Keratinocyte (primary cell): ENCODE measurements at regions not wholly inside any gene's neighbourhood (a gene's known extent, or its start where the extent isn't known, plus 50 kb on each side); places are given as distances from the start of the nearest gene placed in this dataset.

Source experiments
- DNase-seq: peaks from one replicate; pipeline ENCODE4 v3.0.0-alpha.2; 2011; ENCODE audit warnings: low read depth, missing footprints, low spot score
- FAIRE-seq: peaks from 2 replicates; lab custom pipeline; 2011; peaks lifted over from hg19 to GRCh38; lab: Jason Lieb, UNC
- H2AFZ ChIP-seq: 2 replicates; pipeline ENCODE4 v1.6.0; 2012; ENCODE audit warnings: low read length, control low read depth, inconsistent platforms; ENCODE audit not compliant: control insufficient read depth
- H3K27ac ChIP-seq: 2 replicates; pipeline ENCODE4 v1.5.1; 2011; ENCODE audit warnings: low read length; ENCODE audit not compliant: control insufficient read depth, insufficient read depth
- H3K27me3 ChIP-seq: 3 replicates; pipeline ENCODE4 v1.6.0; 2011; ENCODE audit warnings: low read length; ENCODE audit not compliant: control insufficient read depth, insufficient read depth; ENCODE audit errors: extremely low read depth
- H3K36me3 ChIP-seq, 2 experiments: 2 replicates in 1 of 2; 3 replicates in 1 of 2; pipeline ENCODE4 v1.5.1; 2011; ENCODE audit warnings: low read length in 2 of 2, mild to moderate bottlenecking in 1 of 2; ENCODE audit not compliant: control insufficient read depth in 2 of 2, insufficient read depth in 2 of 2; ENCODE audit errors: extremely low read depth in 1 of 2
- H3K4me1 ChIP-seq: 3 replicates; pipeline ENCODE4 v1.5.1; 2011; ENCODE audit warnings: low read length; ENCODE audit not compliant: control insufficient read depth, insufficient read depth; ENCODE audit errors: extremely low read depth
- H3K4me2 ChIP-seq: 3 replicates; pipeline ENCODE4 v1.6.0; 2011; ENCODE audit warnings: low read depth, low read length; ENCODE audit not compliant: control insufficient read depth, insufficient read depth; ENCODE audit errors: extremely low read depth
- H3K4me3 ChIP-seq, 3 experiments: fragments of 200-600 bp in 1 of 3; sonication (generic) in 1 of 3; 2 replicates in 2 of 3; 3 replicates in 1 of 3; pipeline ENCODE4 v1.5.1; 2011 to 2016; ENCODE audit warnings: low read length in 3 of 3, mild to moderate bottlenecking in 3 of 3, control low read depth in 2 of 3, inconsistent platforms in 1 of 3, low read depth in 1 of 3, mixed read lengths in 1 of 3, mixed run types in 1 of 3, moderate library complexity in 1 of 3; ENCODE audit not compliant: control insufficient read depth in 2 of 3, insufficient read depth in 2 of 3; ENCODE audit errors: extremely low read depth in 1 of 3
- H3K79me2 ChIP-seq: 2 replicates; pipeline ENCODE4 v1.6.0; 2012; ENCODE audit warnings: low read length; ENCODE audit not compliant: control insufficient read depth, insufficient read depth
- H3K9ac ChIP-seq: 3 replicates; pipeline ENCODE4 v1.6.0; 2011; ENCODE audit warnings: low read length; ENCODE audit not compliant: control insufficient read depth, insufficient read depth; ENCODE audit errors: extremely low read depth
- H3K9me1 ChIP-seq: 3 replicates; pipeline ENCODE4 v1.6.0; 2011; ENCODE audit warnings: low read length; ENCODE audit not compliant: control insufficient read depth, insufficient read depth; ENCODE audit errors: extremely low read depth
- H3K9me3 ChIP-seq: 2 replicates; pipeline ENCODE4 v1.5.1; 2012; ENCODE audit warnings: low read depth, low read length; ENCODE audit not compliant: control insufficient read depth
- H4K20me1 ChIP-seq: 3 replicates; pipeline ENCODE4 v1.6.0; 2011; ENCODE audit warnings: low read length; ENCODE audit not compliant: control insufficient read depth, insufficient read depth; ENCODE audit errors: extremely low read depth
- CTCF ChIP-seq, 3 experiments: IDR thresholded peaks in 1 of 3; conservative IDR thresholded peaks in 1 of 3; optimal IDR thresholded peaks in 1 of 3; 2 replicates in 2 of 3; 3 replicates in 1 of 3; pipeline versions ENCODE3 to v1.5.1; 2011; ENCODE audit warnings: low read length in 3 of 3, mild to moderate bottlenecking in 3 of 3, moderate library complexity in 2 of 3, control low read depth in 1 of 3, inconsistent platforms in 1 of 3; ENCODE audit not compliant: insufficient read depth in 2 of 3; ENCODE audit errors: extremely low read depth in 1 of 3
- EZH2 ChIP-seq: IDR thresholded peaks from one replicate; pipeline ENCODE4 v1.6.1; 2012; ENCODE audit warnings: inconsistent platforms, mild to moderate bottlenecking, low read length, moderate library complexity
- dilution Hi-C: fragments of 300-500 bp; cut with MboI; formaldehyde crosslinking; loops from one replicate; pipeline ENCODE4 v1.7.0; 2020; ENCODE audit warnings: low sequenced_read_pairs; ENCODE audit not compliant: extremely low pct_ligation_motif_present

DNA sequence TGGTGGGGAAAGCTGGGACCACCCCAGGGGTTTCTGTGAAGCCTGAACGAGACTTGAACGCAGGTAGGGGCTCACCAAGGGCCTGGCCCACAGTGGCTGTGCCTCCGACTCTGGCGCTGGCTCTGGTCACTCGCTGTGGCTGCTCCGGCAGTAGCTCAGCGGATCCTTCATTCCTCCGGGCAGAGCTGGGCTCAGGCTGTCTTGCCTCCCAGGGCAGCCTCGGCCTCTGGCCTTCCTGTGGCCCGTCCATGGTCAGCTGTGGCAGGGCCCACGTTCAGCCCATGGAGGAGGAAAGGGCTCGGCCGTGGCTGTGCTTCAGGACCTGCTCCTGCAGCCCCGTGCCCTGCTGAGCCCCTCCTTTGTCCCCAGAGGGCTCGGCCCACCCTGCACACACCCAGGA lies 162.9 kb upstream of the C1orf174 start:
- H3K36me3 ChIP-seq = no peaks in the 10 kb centered on the region
- H3K79me2 ChIP-seq = no peaks in the 10 kb centered on the region
- H3K4me3 ChIP-seq = no peak overlapping the region
- no peaks in the 10 kb centered on the region for H3K9me1 ChIP-seq
- H3K4me1 ChIP-seq = no peaks in the 10 kb centered on the region
- FAIRE-seq = no peak
- no peaks in the 10 kb centered on the region for H4K20me1 ChIP-seq
- dilution Hi-C loops = no loop called here
- no peak overlapping the region for H3K4me2 ChIP-seq
- no peaks in the 10 kb centered on the region for H3K27me3 ChIP-seq
- TF ChIP-seq EZH2 (no peak), CTCF (optimal IDR thresholded peaks at IDR 0.05 in 1 of 3, IDR thresholded peaks at IDR 0.05 in 1 of 3, conservative IDR thresholded peaks at IDR 0.05 in 1 of 3; ENCODE audit: extremely low read depth in 1 of 3, insufficient read depth in 2 of 3, low read length in 3 of 3) (no peak)
- no peak overlapping the region for H2AFZ ChIP-seq
- no peak for DNase-seq
- H3K9ac ChIP-seq = no peak overlapping the region
- peaks cover 45% of the 10 kb centered on the region for H3K9me3 ChIP-seq
- H3K27ac ChIP-seq = no peak overlapping the region

DNA sequence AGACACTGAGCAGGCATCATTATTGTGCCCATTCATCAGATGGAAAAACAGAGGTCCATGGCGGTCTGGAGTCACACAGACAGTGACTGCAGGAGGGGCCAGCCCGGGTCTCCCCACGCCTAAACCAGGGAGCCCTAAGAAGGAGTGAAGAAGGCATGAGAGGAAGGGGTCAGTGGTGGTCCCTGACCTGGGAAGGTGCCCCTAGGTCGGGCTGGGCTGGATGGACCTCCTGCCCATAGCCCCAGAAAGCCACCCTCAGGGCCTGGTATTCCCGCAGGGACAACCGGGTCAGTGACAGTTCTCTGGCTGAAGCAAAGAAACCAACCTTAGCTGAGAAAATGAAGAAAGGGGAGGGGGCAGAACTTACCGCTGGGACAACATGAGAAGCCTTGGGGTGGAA lies 163.4 kb upstream of the C1orf174 start:
- Histone ChIP-seq H3K36me3 (no peaks in the 10 kb centered on the region), H3K4me1 (no peaks in the 10 kb centered on the region), H2AFZ (no peak overlapping the region), H3K9me3 (peaks cover 44% of the 10 kb centered on the region), H4K20me1 (no peaks in the 10 kb centered on the region), H3K27me3 (no peaks in the 10 kb centered on the region), H3K4me3 (no peak overlapping the region), H3K4me2 (no peak overlapping the region), H3K27ac (no peak overlapping the region), H3K79me2 (no peaks in the 10 kb centered on the region), H3K9ac (no peak overlapping the region), H3K9me1 (no peaks in the 10 kb centered on the region)
- dilution Hi-C loops = no loop called here
- no peak for TF ChIP-seq CTCF (optimal IDR thresholded peaks at IDR 0.05 in 1 of 3, IDR thresholded peaks at IDR 0.05 in 1 of 3, conservative IDR thresholded peaks at IDR 0.05 in 1 of 3; ENCODE audit: extremely low read depth in 1 of 3, insufficient read depth in 2 of 3, low read length in 3 of 3)
- no peak for TF ChIP-seq EZH2
- DNase-seq (no peak), FAIRE-seq (no peak)
